ENCODE measurements at regions not wholly inside any gene's neighbourhood (a gene's known extent, or its start where the extent isn't known, plus 50 kb on each side); places are given as distances from the start of the nearest gene placed in this dataset.

DNA sequence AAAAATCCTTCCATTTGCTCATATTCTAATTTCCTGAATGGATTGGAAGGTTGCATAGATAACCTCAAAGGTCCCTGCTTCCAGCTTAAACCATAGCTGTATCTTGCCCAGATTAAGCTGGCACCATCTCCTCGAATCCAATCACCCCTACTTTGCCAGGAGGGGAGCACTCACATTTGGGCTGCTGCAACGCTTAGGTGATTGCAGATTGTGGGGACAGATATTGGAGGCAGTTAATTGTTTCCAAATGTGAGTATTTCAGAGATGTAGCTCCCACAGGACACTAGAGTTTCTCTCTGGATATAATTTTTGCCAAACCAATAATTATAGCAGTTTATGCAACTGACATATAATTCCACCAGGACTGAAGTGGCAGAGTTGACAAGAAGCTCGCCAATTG, 53.5 kb upstream of the ACSL1 start:
- no peak for DNase-seq (ENCODE audit: low spot score)
- Histone ChIP-seq H3K27ac (no peak overlapping the region), H2AFZ (no peak overlapping the region), H3K4me3 (no peak overlapping the region), H3K4me2 (no peak overlapping the region), H3K9me2 (replicated peaks; ENCODE audit: insufficient read depth) (no peaks in the 10 kb centered on the region), H3K4me1 (ENCODE audit: insufficient read depth) (peaks cover under 1% of the 10 kb centered on the region), H3K27me3 (no peaks in the 10 kb centered on the region), H3K9me3 (ENCODE audit: low read depth) (no peaks in the 10 kb centered on the region), H4K20me1 (ENCODE audit: insufficient read depth, poor library complexity, severe bottlenecking) (no peaks in the 10 kb centered on the region), H3K36me3 (replicated peaks; ENCODE audit: insufficient read depth, low read depth) (no peaks in the 10 kb centered on the region), H3K79me2 (no peaks in the 10 kb centered on the region)
- WGBS (ENCODE audit: low lambda C conversion rate, missing lambda C conversion rate), result 72% methylated on average over 3 of the region's 3 CpGs
- TF ChIP-seq EZH2phosphoT487 (IDR thresholded peaks at IDR 0.05; ENCODE audit: low read depth, severe bottlenecking, unreplicated experiment) (no peak), CTCF (IDR thresholded peaks at IDR 0.05; ENCODE audit: poor library complexity) (no peak), EZH2 (IDR thresholded peaks at IDR 0.05; ENCODE audit: borderline replicate concordance) (no peak)

GRCh38 chr4:184882276-184882675, 56.5 kb upstream of the ACSL1 start:
- Histone ChIP-seq H3K27ac (no peak overlapping the region), H3K9me2 (replicated peaks; ENCODE audit: insufficient read depth) (no peaks in the 10 kb centered on the region), H4K20me1 (ENCODE audit: insufficient read depth, poor library complexity, severe bottlenecking) (no peaks in the 10 kb centered on the region), H3K79me2 (no peaks in the 10 kb centered on the region), H3K4me2 (no peak overlapping the region), H3K9me3 (ENCODE audit: low read depth) (no peaks in the 10 kb centered on the region), H3K27me3 (no peaks in the 10 kb centered on the region), H3K36me3 (replicated peaks; ENCODE audit: insufficient read depth, low read depth) (no peaks in the 10 kb centered on the region), H3K4me1 (ENCODE audit: insufficient read depth) (peaks cover 13% of the 10 kb centered on the region), H2AFZ (no peak overlapping the region), H3K4me3 (no peak overlapping the region)
- no peak for TF ChIP-seq EZH2phosphoT487 (IDR thresholded peaks at IDR 0.05; ENCODE audit: low read depth, severe bottlenecking, unreplicated experiment)
- no peak for TF ChIP-seq EZH2 (IDR thresholded peaks at IDR 0.05; ENCODE audit: borderline replicate concordance)
- TF ChIP-seq CTCF (IDR thresholded peaks at IDR 0.05; ENCODE audit: poor library complexity), result no peak
- DNase-seq (ENCODE audit: low spot score), result no peak
- WGBS (ENCODE audit: low lambda C conversion rate, missing lambda C conversion rate), result 92% methylated on average over 10 of the region's 10 CpGs

DNA sequence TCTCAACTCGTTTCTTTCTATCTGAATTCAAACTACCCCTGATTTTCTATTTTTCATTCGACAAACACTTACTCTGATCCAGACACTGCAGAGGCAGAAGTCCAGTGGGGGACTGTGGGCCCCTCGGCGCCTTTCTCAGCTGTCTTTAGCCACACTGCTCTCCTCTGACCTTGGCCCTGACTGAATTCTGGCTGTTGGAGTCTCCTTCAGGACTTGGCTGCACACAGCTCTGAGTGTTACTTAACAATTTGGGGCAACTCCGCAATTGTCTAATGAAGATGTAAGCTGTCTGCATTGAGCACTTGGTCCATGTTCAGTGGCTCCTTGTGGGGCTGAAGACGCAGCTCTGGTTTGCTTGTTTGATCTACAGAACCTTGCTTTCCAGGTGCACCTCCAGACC, 57.3 kb upstream of the ACSL1 start:
- Histone ChIP-seq H3K9me3 (ENCODE audit: low read depth) (no peaks in the 10 kb centered on the region), H3K27me3 (no peaks in the 10 kb centered on the region), H3K27ac (no peak overlapping the region), H3K4me3 (no peak overlapping the region), H2AFZ (no peak overlapping the region), H3K79me2 (no peaks in the 10 kb centered on the region), H3K9me2 (replicated peaks; ENCODE audit: insufficient read depth) (no peaks in the 10 kb centered on the region), H3K4me1 (ENCODE audit: insufficient read depth) (peaks cover 13% of the 10 kb centered on the region), H3K36me3 (replicated peaks; ENCODE audit: insufficient read depth, low read depth) (no peaks in the 10 kb centered on the region), H3K4me2 (no peak overlapping the region), H4K20me1 (ENCODE audit: insufficient read depth, poor library complexity, severe bottlenecking) (no peaks in the 10 kb centered on the region)
- DNase-seq (ENCODE audit: low spot score), result no peak
- no peak for TF ChIP-seq CTCF (IDR thresholded peaks at IDR 0.05; ENCODE audit: poor library complexity)
- no peak for TF ChIP-seq EZH2 (IDR thresholded peaks at IDR 0.05; ENCODE audit: borderline replicate concordance)
- no peak for TF ChIP-seq EZH2phosphoT487 (IDR thresholded peaks at IDR 0.05; ENCODE audit: low read depth, severe bottlenecking, unreplicated experiment)
- 92% methylated on average over 6 of the region's 6 CpGs for WGBS (ENCODE audit: low lambda C conversion rate, missing lambda C conversion rate)

DNA sequence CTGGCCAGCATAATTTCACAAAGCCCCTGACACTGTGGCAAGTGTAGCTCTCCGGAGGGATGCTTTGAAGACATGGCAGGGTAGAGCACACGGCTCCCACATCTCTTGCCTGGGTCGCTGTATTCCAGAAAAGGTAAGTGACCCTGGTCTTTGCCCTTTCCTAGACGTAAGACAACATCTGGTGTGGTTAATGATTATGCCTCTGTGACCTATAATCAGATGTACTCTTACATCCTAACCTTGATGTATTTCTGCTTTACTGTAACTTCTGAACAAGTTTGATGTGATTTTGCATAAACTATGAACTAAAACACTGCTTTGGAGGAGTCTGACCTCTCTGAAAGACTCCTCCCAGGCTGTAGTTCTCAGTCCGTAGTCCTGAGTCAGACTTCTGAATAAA, 59.1 kb upstream of the ACSL1 start:
- Histone ChIP-seq H3K4me2 (peak overlapping the region; percentile 27), H3K4me1 (ENCODE audit: insufficient read depth) (peaks cover 13% of the 10 kb centered on the region), H3K9me2 (replicated peaks; ENCODE audit: insufficient read depth) (no peaks in the 10 kb centered on the region), H3K27me3 (no peaks in the 10 kb centered on the region), H3K4me3 (no peak overlapping the region), H3K27ac (no peak overlapping the region), H3K36me3 (replicated peaks; ENCODE audit: insufficient read depth, low read depth) (no peaks in the 10 kb centered on the region), H2AFZ (no peak overlapping the region), H4K20me1 (ENCODE audit: insufficient read depth, poor library complexity, severe bottlenecking) (no peaks in the 10 kb centered on the region), H3K9me3 (ENCODE audit: low read depth) (no peaks in the 10 kb centered on the region), H3K79me2 (no peaks in the 10 kb centered on the region)
- peak; percentile 11 for DNase-seq (ENCODE audit: low spot score)
- WGBS (ENCODE audit: low lambda C conversion rate, missing lambda C conversion rate), result 55% methylated on average over 5 of the region's 5 CpGs
- TF ChIP-seq CTCF (IDR thresholded peaks at IDR 0.05; ENCODE audit: poor library complexity), result no peak
- TF ChIP-seq EZH2 (IDR thresholded peaks at IDR 0.05; ENCODE audit: borderline replicate concordance), result no peak
- TF ChIP-seq EZH2phosphoT487 (IDR thresholded peaks at IDR 0.05; ENCODE audit: low read depth, severe bottlenecking, unreplicated experiment), result no peak
